Endothelial cell of umbilical vein (primary cell): ENCODE measurements at regions not wholly inside any gene's neighbourhood (a gene's known extent, or its start where the extent isn't known, plus 50 kb on each side); places are given as distances from the start of the nearest gene placed in this dataset.

Experiments used
- BruUV-seq: library from RNA; stranded (reverse); fragments of 400-500 nt; replicated peaks from 2 replicates; lab custom pipeline; 2021; lab: Mats Ljungman, UMichigan
- CTCF ChIA-PET: fragments of 300-600, 350-600 bp; sonication (Branson Sonifier 250); formaldehyde crosslinking; loops from one replicate; lab custom pipeline; 2021; ENCODE audit warnings: antibody characterized with exemption, inconsistent platforms; lab: Charles Lee
- POLR2A ChIA-PET: fragments of 300-600, 350-600 bp; sonication (Branson Sonifier 250); formaldehyde crosslinking; loops from one replicate; lab custom pipeline; 2021; ENCODE audit warnings: antibody characterized with exemption, inconsistent platforms; lab: Charles Lee
- DNase-seq: peaks from one replicate; pipeline ENCODE4 v3.0.0-alpha.2; 2011; ENCODE audit warnings: low read depth, low spot score
- FAIRE-seq: peaks from 2 replicates; lab custom pipeline; 2011; peaks lifted over from hg19 to GRCh38; lab: Jason Lieb, UNC
- H2AFZ ChIP-seq: 2 replicates; pipeline ENCODE4 v1.6.0; 2012; ENCODE audit warnings: low read depth, low read length, control low read depth, inconsistent platforms
- H3K27ac ChIP-seq: 2 replicates; pipeline ENCODE4 v1.5.1; 2011; ENCODE audit warnings: low read depth, mild to moderate bottlenecking, control low read depth, low read length, moderate library complexity; ENCODE audit not compliant: insufficient read depth
- H3K27me3 ChIP-seq, 2 experiments: 2 replicates each; pipeline versions ENCODE4 v1.6.0 to v1.6.1; 2011; ENCODE audit warnings: low read length in 2 of 2, mixed read lengths in 1 of 2; ENCODE audit not compliant: control insufficient read depth in 2 of 2, insufficient read depth in 2 of 2
- H3K36me3 ChIP-seq, 2 experiments: 2 replicates in 1 of 2; 3 replicates in 1 of 2; pipeline ENCODE4 v1.5.1; 2011; ENCODE audit warnings: low read length in 2 of 2, mild to moderate bottlenecking in 1 of 2, moderate library complexity in 1 of 2; ENCODE audit not compliant: control insufficient read depth in 2 of 2, insufficient read depth in 2 of 2; ENCODE audit errors: extremely low read depth in 1 of 2
- H3K4me1 ChIP-seq: 3 replicates; pipeline ENCODE4 v1.5.1; 2011; ENCODE audit warnings: mild to moderate bottlenecking, low read length; ENCODE audit not compliant: control insufficient read depth, insufficient read depth; ENCODE audit errors: extremely low read depth
- H3K4me2 ChIP-seq: 2 replicates; pipeline ENCODE4 v1.6.1; 2011; ENCODE audit warnings: low read length, control low read depth, mixed read lengths; ENCODE audit not compliant: insufficient read depth
- H3K4me3 ChIP-seq, 3 experiments: fragments of 200-600 bp in 1 of 3; sonication (generic), shearing (Covaris generic) in 1 of 3; replicated peaks in 1 of 3; 2 replicates each; pipeline ENCODE4 v1.5.1; 2011 to 2016; ENCODE audit warnings: control low read depth in 3 of 3, low read length in 3 of 3, mild to moderate bottlenecking in 2 of 3, inconsistent platforms in 1 of 3, low read depth in 1 of 3, moderate library complexity in 1 of 3; ENCODE audit not compliant: insufficient read depth in 1 of 3
- H3K79me2 ChIP-seq: 2 replicates; pipeline ENCODE4 v1.6.0; 2012; ENCODE audit warnings: low read length, inconsistent platforms; ENCODE audit not compliant: control insufficient read depth, insufficient read depth
- H3K9ac ChIP-seq: replicated peaks from 2 replicates; pipeline ENCODE3; 2011; ENCODE audit warnings: low read length, control low read depth; ENCODE audit not compliant: insufficient read depth; ENCODE audit errors: extremely low read depth
- H3K9me1 ChIP-seq: replicated peaks from 3 replicates; pipeline ENCODE4 v1.6.0; 2011; ENCODE audit warnings: mild to moderate bottlenecking, low read length; ENCODE audit not compliant: control insufficient read depth, insufficient read depth; ENCODE audit errors: extremely low read depth
- H3K9me3 ChIP-seq: replicated peaks from 2 replicates; pipeline ENCODE4 v1.5.1; 2012; ENCODE audit warnings: low read length, inconsistent platforms; ENCODE audit not compliant: control insufficient read depth, insufficient read depth
- H4K20me1 ChIP-seq: replicated peaks from 2 replicates; pipeline ENCODE3; 2011; ENCODE audit warnings: mild to moderate bottlenecking, low read length; ENCODE audit not compliant: control insufficient read depth, insufficient read depth; ENCODE audit errors: extremely low read depth
- FOS ChIP-seq: IDR thresholded peaks from 2 replicates; pipeline ENCODE4 v1.6.1; 2011; ENCODE audit warnings: mild to moderate bottlenecking, low read length, moderate library complexity, borderline replicate concordance; ENCODE audit not compliant: insufficient read depth
- GATA2 ChIP-seq: IDR thresholded peaks from 2 replicates; pipeline ENCODE4 v1.7.0; 2011; ENCODE audit warnings: low read depth, mild to moderate bottlenecking, moderate library complexity, mixed read lengths, low read length; ENCODE audit not compliant: insufficient read length, insufficient read depth
- MAX ChIP-seq: IDR thresholded peaks from 2 replicates; pipeline ENCODE4 v1.6.1; 2011; ENCODE audit not compliant: insufficient read depth, insufficient read length
- dilution Hi-C: fragments of 300-500 bp; cut with MboI; formaldehyde crosslinking; loops from one replicate; pipeline ENCODE4 v1.15.0; 2019; ENCODE audit warnings: low sequenced_read_pairs; ENCODE audit not compliant: extremely low pct_ligation_motif_present
- intact Hi-C: fragments of 100-400 bp; cut with micrococcal nuclease; formaldehyde crosslinking; loops from one replicate; pipeline ENCODE4 v1.10.0; 2022
- TF ChIP-seq, protein P1 (sequence below), 2 donors: IDR thresholded peaks; 1 replicate in 1 of 2; 2 replicates in 1 of 2; pipeline ENCODE4 v1.5.1; 2011; ENCODE audit warnings: low read length in 2 of 2, mild to moderate bottlenecking in 2 of 2, moderate library complexity in 2 of 2, control low read depth in 1 of 2, inconsistent platforms in 1 of 2, low read depth in 1 of 2; ENCODE audit not compliant: insufficient read depth in 1 of 2; ENCODE audit errors: extremely low read depth in 1 of 2

- Histone ChIP-seq H3K4me1 (no peaks in the 10 kb centered on the region), H4K20me1 (no peaks in the 10 kb centered on the region), H3K4me3 (no peak overlapping the region), H3K9ac (no peak overlapping the region), H3K27me3 (peaks cover 2 to 5% of the 10 kb centered on the region in 2 experiments), H3K27ac (no peak overlapping the region), H3K79me2 (no peaks in the 10 kb centered on the region), H3K9me1 (no peaks in the 10 kb centered on the region), H3K36me3 (no peaks in the 10 kb centered on the region), H2AFZ (no peak overlapping the region), H3K9me3 (no peaks in the 10 kb centered on the region), H3K4me2 (no peak overlapping the region)
- dilution Hi-C loops = no loop called here
- ChIA-PET CTCF (no interaction called here), POLR2A (no interaction called here)
- TF ChIP-seq GATA2 (no peak), FOS (no peak), MAX (no peak)
- TF ChIP-seq, protein P1, sequence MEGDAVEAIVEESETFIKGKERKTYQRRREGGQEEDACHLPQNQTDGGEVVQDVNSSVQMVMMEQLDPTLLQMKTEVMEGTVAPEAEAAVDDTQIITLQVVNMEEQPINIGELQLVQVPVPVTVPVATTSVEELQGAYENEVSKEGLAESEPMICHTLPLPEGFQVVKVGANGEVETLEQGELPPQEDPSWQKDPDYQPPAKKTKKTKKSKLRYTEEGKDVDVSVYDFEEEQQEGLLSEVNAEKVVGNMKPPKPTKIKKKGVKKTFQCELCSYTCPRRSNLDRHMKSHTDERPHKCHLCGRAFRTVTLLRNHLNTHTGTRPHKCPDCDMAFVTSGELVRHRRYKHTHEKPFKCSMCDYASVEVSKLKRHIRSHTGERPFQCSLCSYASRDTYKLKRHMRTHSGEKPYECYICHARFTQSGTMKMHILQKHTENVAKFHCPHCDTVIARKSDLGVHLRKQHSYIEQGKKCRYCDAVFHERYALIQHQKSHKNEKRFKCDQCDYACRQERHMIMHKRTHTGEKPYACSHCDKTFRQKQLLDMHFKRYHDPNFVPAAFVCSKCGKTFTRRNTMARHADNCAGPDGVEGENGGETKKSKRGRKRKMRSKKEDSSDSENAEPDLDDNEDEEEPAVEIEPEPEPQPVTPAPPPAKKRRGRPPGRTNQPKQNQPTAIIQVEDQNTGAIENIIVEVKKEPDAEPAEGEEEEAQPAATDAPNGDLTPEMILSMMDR (IDR thresholded peaks at IDR 0.05; ENCODE audit: extremely low read depth in 1 of 2, insufficient read depth in 1 of 2, low read depth in 1 of 2, low read length in 2 of 2) = no peak
- no peak for FAIRE-seq
- no peak for DNase-seq
- intact Hi-C loops = no loop called here
- no TSS peak for BruUV-seq
These were observed 190.3 kb downstream of the TMEM167A start for GRCh38 chr5:82886911-82887310.
